PFSK-1 (cell line): ENCODE measurements at regions not wholly inside any gene's neighbourhood (a gene's known extent, or its start where the extent isn't known, plus 50 kb on each side); places are given as distances from the start of the nearest gene placed in this dataset.

Source experiments
- FOXP2 ChIP-seq: optimal IDR thresholded peaks from 2 replicates; pipeline ENCODE3; 2011; ENCODE audit warnings: borderline replicate concordance, control low read depth, inconsistent platforms; ENCODE audit not compliant: insufficient read depth; ENCODE audit errors: extremely low read length, extremely low read depth
- POLR2AphosphoS5 ChIP-seq: IDR thresholded peaks from 2 replicates; pipeline ENCODE4 v1.6.1; 2012; ENCODE audit warnings: low read depth, mild to moderate bottlenecking, control low read depth, low read length, moderate library complexity
- SIN3A ChIP-seq: IDR thresholded peaks from 2 replicates; pipeline ENCODE4 v1.6.1; 2012; ENCODE audit warnings: mild to moderate bottlenecking, low read length, moderate library complexity, borderline replicate concordance; ENCODE audit not compliant: insufficient read depth
- TAF1 ChIP-seq: IDR thresholded peaks from 2 replicates; pipeline ENCODE4 v1.6.1; 2012; ENCODE audit warnings: low read length, control low read depth, borderline replicate concordance; ENCODE audit not compliant: insufficient read depth
- TF ChIP-seq, protein P1 (sequence below), 2 experiments: IDR thresholded peaks; 2 replicates each; pipeline versions ENCODE4 v1.6.1 to v1.8.0; 2011 to 2012; ENCODE audit warnings: low read depth in 2 of 2, low read length in 2 of 2, control low read depth in 1 of 2, inconsistent platforms in 1 of 2, mild to moderate bottlenecking in 1 of 2, moderate library complexity in 1 of 2; ENCODE audit not compliant: insufficient read depth in 1 of 2

DNA sequence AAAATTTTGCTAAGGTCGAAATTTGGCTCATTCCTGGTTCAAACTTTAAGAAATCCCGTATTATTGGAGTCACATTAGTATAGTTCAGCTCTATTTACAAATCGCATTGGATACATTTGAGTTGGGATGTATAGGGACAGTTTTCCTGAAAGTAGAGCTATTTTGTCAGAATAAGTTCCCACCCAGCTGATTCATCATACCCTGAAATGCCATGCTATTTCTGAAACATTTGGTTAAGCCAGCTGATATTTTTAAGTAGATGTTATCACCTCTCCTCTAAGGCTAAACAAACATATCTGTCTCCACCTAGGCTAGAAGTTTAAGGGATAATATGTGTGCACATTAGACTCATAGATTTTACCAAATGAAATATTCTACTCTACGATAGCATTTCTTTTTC, 226.2 kb upstream of the ARGLU1 start:
- TF ChIP-seq POLR2AphosphoS5 (no peak), TAF1 (no peak), SIN3A (no peak), FOXP2 (no peak)
- TF ChIP-seq, protein P1, sequence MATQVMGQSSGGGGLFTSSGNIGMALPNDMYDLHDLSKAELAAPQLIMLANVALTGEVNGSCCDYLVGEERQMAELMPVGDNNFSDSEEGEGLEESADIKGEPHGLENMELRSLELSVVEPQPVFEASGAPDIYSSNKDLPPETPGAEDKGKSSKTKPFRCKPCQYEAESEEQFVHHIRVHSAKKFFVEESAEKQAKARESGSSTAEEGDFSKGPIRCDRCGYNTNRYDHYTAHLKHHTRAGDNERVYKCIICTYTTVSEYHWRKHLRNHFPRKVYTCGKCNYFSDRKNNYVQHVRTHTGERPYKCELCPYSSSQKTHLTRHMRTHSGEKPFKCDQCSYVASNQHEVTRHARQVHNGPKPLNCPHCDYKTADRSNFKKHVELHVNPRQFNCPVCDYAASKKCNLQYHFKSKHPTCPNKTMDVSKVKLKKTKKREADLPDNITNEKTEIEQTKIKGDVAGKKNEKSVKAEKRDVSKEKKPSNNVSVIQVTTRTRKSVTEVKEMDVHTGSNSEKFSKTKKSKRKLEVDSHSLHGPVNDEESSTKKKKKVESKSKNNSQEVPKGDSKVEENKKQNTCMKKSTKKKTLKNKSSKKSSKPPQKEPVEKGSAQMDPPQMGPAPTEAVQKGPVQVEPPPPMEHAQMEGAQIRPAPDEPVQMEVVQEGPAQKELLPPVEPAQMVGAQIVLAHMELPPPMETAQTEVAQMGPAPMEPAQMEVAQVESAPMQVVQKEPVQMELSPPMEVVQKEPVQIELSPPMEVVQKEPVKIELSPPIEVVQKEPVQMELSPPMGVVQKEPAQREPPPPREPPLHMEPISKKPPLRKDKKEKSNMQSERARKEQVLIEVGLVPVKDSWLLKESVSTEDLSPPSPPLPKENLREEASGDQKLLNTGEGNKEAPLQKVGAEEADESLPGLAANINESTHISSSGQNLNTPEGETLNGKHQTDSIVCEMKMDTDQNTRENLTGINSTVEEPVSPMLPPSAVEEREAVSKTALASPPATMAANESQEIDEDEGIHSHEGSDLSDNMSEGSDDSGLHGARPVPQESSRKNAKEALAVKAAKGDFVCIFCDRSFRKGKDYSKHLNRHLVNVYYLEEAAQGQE (IDR thresholded peaks at IDR 0.05; ENCODE audit: insufficient read depth in 1 of 2, low read depth in 2 of 2, low read length in 2 of 2) = no peak
